GM18867 (cell line): ENCODE measurements at regions not wholly inside any gene's neighbourhood (a gene's known extent, or its start where the extent isn't known, plus 50 kb on each side); places are given as distances from the start of the nearest gene placed in this dataset.

Experiments used
- ATAC-seq: cut with Tn5 transposase; IDR thresholded peaks from one replicate; pipeline ENCODE4 v1.9.1; 2021; ENCODE audit warnings: mild to moderate bottlenecking, moderate library complexity; ENCODE audit not compliant: unreplicated experiment

GRCh38 chr6:23195487-23195886 is 626.1 kb downstream of the HDGFL1 start:
- no peak for ATAC-seq

DNA sequence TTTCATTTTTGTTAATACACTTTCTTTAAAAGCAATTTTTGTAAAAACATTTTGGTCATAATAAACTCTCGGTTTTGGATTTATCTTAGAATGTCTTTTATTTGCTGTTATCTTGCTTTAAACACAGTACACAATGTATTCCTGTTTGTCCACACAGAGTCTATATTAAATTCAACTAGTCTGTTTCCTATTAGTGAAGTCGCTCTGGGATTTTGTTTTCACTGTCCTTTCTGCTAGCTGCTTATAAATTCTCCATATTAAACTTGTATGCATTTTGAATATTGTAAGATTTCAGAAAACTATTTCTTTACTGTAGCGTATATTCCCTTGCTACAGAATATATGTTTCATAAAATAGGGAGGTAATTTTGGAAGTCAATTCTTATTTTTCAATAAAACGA is 630.2 kb downstream of the HDGFL1 start:
- no peak for ATAC-seq

GRCh38 chr6:23200946-23201345 is 631.6 kb downstream of the HDGFL1 start:
- no peak for ATAC-seq

- no peak for ATAC-seq
These were observed 632.8 kb downstream of the HDGFL1 start for GRCh38 chr6:23202207-23202606.

- no peak for ATAC-seq
These were observed 643.0 kb downstream of the HDGFL1 start for GRCh38 chr6:23212398-23212797.

DNA sequence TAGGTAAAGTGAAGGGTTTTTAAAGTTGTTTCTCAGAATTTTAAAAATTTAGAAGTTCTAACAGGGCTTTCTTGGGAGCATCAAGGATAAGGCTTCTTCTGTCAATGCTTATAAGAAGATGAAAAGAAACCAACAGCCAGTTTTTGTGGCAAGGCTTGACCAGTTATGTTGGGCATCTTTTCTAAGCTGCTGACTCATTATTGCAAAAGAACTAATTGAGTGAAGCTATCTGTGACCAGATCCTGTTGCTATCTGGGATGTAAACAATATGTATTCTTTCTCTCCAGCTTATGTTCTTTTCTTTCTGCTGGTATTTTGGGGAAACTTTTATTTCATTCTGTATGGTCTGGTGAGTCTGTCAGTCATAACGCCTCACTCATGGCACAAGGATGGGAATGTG is 643.8 kb downstream of the HDGFL1 start:
- ATAC-seq = no peak

DNA sequence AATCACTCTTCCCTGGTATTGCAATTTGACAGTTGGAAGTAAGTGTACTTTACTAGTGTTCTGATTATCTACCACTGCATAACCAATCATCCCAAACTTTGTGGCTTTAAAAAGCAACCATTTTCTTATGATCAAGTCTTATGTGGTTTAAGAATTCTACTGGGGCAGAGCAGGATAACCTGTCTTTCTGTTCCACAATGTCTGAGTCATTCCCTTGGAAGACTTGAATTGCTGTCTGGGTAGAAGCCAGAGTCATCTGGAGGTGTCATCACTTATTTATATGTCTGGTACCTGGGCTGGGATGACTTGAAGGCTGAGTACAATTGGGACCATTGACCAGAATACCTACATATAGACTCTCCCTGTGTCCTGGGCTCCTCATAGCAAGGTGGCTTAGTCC is 644.3 kb downstream of the HDGFL1 start:
- ATAC-seq = no peak

- ATAC-seq = no peak
These were observed 649.4 kb downstream of the HDGFL1 start for GRCh38 chr6:23218751-23219150.

DNA sequence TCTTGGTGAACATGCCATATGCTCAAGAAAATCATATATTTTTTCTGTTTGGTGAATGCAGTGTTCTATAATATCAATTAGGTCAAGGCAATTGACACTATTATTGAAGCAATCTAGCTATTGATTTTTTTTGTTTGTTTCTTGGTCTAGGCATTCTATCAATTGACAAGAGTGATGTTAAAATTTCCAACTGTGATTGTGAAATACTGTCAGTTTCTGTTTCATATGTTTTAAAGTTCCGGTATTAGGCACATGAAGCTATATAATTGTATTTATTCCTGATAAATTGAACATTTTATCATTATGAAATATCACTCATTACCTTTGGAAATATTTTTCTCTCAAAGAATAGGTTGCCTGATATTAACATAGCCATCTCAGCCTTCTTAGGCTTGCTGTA is 653.4 kb downstream of the HDGFL1 start:
- no peak for ATAC-seq

DNA sequence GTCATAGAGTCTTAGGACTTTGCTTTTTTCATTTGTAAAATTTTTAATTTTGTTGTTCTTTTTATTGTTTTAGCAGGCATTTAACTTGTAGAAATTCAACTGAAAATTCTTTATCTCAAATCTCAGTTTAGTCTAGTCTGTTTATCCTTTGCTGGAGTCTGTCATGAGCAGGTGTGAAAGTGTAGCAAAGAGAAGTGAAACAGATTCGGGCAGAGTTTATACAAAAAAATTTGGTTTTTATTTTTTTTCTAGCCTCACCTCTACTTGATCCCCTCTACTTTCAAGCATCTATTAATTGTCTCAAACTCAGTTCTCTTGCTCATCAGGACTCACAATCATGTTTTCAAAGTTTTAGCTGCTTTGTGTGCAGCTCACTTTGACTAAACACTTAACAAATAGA is 655.2 kb downstream of the HDGFL1 start:
- no peak for ATAC-seq

GRCh38 chr6:23228439-23229024 is 659.2 kb downstream of the HDGFL1 start:
- no peak for ATAC-seq

- ATAC-seq = no peak
These were observed 674.5 kb downstream of the HDGFL1 start for GRCh38 chr6:23243854-23244253.

DNA sequence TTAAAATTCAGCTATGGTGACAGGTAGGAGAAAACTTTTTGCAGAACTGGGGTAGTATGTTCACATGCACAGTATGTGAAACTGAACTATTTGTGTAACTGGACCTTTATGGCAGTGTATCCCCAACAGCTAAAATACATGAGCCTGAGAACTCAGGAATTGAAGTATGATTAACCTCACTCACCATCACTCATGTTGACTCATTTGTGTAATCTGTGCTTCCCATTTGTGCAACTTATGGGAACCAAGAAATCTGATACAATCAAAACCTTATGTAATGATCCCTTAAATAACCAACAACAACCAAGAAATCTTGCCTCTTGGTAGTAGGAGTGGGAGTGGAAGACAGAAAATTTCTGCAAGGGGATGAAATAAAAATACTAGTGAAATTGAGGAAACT is 674.9 kb downstream of the HDGFL1 start:
- ATAC-seq = no peak

DNA sequence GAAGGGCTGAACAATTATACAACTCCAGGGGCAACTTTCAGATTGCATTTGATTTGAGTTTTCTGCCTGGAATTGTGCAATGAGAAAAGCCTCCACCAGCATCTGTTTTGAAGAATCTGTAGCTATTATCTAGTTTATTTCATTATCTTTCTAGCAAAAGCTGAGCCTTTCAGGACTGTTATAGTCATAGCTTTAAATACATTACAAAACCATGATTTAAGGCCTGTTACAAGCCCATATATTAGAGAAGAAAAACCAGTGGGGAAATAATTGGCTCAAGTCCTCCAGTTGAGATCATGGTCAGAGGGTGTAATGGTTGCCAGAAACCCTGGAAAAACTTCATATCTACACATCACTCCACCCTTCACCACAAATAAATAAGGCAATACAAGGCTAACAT is 676.2 kb downstream of the HDGFL1 start:
- no peak for ATAC-seq

- ATAC-seq = no peak
These were observed 677.5 kb downstream of the HDGFL1 start for GRCh38 chr6:23246896-23247295.

GRCh38 chr6:23250556-23250955 is 681.2 kb downstream of the HDGFL1 start:
- ATAC-seq = no peak

DNA sequence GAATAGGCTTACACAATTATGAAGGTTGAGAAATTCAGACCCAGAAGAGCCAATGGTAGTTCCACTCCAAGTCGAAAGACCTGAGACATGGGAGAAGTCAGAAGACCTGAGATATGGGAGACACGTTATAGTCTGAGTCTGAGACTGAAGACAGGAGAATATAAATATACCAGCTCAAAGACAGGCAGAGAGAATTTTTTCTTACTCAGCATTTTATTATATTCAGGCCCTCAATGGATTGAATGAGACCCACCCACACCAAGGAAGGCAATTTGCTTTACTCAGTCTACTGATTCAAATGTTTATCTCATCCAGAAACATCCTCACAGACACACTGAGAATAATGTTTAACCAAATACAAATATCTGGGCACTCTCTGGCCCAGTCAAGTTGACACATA is 693.5 kb downstream of the HDGFL1 start:
- no peak for ATAC-seq

DNA sequence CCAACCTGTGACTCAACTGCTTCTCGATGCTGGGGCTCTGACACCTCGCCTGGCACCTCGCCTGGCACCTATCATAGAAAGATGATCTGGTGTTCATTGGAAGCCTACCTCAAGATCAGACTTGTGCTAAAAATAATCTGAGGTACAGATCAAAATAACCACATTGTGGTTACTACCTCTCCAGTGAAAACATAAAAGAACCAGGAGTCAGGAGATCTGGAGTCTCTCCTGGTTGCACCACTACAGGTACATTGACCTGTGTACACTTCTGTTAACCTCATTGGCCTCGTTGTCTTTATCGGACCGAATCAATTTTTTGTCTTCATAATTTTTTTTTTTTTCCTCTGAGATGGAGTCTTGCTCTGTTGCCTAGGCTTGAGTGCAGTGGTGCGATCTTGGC is 695.9 kb downstream of the HDGFL1 start:
- no peak for ATAC-seq

DNA sequence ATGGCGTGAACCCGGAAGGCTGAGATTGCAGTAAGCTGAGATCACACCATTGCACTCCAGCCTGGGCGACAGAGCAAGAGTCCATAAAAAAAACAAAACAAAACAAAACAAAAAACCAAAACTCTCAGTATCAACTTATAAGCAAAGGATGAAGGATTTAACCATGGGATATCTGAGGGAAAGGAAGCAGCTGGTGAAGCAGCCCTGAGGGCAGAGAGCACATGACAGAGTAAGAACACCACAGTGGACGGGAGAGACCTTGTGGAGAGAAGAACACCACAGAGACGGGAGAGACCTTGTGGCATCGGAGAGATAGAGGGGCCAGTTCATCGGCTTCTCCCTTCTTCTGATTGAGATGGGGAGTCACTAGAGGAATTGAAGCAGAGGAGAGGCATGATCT is 697.2 kb downstream of the HDGFL1 start:
- no peak for ATAC-seq

- ATAC-seq = no peak
These were observed 698.3 kb downstream of the HDGFL1 start for GRCh38 chr6:23267651-23268050.

DNA sequence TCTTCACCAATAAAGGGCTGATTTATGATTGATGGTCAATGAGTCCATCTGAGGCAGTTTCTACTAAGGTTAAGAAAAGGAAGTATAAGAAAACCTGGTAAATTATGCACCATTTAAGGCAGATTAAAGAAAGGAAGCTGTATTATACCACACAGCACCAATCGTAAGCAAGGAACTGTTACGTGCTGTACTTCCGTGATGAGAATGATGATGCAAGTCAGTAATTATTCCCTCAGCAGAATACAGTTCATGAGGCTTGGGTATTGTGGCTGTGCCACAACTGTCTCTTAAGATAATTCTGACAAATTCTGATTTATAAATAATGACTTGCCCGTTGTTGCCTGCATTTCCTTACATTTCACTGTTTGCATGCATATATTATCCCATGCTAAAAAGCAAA is 699.0 kb downstream of the HDGFL1 start:
- ATAC-seq = no peak

DNA sequence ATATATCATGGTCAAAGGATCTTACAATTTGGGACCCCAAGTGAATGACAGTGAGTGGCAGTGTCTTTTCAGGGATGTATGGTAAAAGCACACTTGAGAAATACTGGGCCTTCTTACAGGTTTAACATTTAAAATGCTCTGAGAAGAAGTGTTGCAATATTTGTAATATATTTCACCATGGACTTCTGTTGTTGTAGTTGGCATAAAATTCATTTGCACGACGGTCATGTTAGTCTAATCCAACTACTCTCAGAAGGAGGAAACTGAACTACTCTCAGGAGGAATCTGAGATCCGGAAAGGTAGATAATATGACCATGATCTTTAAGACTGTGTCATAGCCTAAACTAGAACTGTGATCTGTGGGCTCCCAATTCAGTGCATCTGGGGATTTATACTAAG is 700.1 kb downstream of the HDGFL1 start:
- ATAC-seq = no peak

GRCh38 chr6:23272536-23272935 is 703.2 kb downstream of the HDGFL1 start:
- ATAC-seq = no peak
